22Rv1 (cell line): ENCODE measurements at regions not wholly inside any gene's neighbourhood (a gene's known extent, or its start where the extent isn't known, plus 50 kb on each side); places are given as distances from the start of the nearest gene placed in this dataset.

ENCODE experiments used
- CTCF ChIP-seq: fragments of 450-650 bp; IDR thresholded peaks from 2 replicates; pipeline ENCODE4 v1.5.1; 2017; ENCODE audit warnings: mild to moderate bottlenecking
- ZFX ChIP-seq: fragments of 450-650 bp; IDR thresholded peaks from 2 replicates; pipeline ENCODE4 v1.6.1; 2017; ENCODE audit warnings: antibody characterized with exemption, borderline replicate concordance

- TF ChIP-seq CTCF: no peak
- TF ChIP-seq ZFX: no peak
Measured at GRCh38 chr3:64459711-64460110, 228.1 kb downstream of the ADAMTS9 start.
